GM21367 (cell line): ENCODE measurements at regions not wholly inside any gene's neighbourhood (a gene's known extent, or its start where the extent isn't known, plus 50 kb on each side); places are given as distances from the start of the nearest gene placed in this dataset.
"Not testable (repeated sequence)": the region's sequence is repeated elsewhere in the genome, so short reads cannot be mapped to it uniquely, and the experiment has no call there.

Source experiments
- ATAC-seq: cut with Tn5 transposase; IDR thresholded peaks from one replicate; pipeline ENCODE4 v1.9.1; 2021; ENCODE audit not compliant: unreplicated experiment

DNA sequence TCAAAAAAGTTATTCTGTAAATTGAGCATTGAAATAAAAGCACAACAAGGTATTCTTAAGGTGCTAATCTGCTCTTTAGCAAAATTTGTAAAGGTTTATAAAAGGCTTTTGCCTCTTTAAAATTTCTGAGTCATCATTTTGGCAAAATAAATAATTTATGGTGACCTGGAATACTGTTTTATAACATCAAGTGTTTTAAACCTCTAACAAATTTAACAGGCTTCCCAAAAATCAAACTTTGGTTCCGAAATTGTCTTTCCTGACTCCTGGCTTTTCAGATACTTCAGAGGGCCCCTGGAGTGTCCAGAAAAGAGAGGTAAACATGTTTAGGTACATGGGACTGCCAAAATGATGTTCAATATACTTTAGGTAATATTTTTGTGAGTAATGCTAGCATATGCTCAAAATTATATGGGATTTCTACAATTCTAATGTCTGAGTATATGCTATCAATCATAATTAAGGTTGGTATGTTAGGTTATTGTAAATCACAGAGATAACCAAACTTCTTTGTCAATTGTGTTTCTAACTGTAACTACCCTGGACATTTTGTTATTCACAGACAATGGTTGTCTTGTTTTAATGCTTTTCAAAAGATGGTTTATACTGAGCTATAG lies 160.3 kb upstream of the OLIG3 start:
- no peak for ATAC-seq

DNA sequence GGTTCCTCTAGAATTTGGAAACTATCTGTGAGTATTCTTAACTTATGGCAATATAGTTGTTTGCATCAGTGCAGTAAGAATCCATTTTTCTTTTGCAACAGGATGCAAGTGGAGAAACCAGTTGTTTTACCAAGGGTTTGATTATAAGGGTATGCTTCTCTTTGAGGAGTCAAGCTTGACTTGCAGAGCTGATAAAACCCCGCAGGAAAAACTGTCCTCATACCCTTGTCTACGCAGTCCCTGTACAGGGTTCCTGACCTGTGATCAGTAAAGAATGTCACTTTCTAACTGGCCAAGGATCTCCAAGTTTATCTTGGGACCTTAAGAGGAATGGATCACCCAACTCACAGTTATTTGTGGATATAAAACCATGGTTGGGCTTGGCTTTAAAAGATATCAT lies 161.1 kb upstream of the OLIG3 start:
- no peak for ATAC-seq

DNA sequence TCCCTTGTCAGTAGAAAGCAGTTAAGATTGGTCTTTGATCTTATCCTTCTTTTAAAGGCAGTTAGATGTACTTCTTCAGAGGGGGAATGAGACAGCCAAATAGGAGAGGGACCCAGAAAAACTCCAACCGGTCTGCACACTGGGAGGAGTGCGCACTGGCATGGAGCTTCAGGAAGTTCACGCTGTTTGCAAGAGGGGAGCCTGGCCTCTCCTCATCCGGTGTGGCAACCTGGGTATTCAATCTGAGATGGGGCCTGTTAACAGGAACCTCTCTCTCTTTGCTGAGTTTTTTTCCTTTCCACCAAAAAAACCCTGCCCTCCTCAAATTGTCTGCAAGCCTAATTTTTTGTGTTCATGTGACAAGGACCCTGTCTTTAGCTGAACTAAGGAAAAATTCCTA lies 162.5 kb upstream of the OLIG3 start:
- ATAC-seq, result no peak

DNA sequence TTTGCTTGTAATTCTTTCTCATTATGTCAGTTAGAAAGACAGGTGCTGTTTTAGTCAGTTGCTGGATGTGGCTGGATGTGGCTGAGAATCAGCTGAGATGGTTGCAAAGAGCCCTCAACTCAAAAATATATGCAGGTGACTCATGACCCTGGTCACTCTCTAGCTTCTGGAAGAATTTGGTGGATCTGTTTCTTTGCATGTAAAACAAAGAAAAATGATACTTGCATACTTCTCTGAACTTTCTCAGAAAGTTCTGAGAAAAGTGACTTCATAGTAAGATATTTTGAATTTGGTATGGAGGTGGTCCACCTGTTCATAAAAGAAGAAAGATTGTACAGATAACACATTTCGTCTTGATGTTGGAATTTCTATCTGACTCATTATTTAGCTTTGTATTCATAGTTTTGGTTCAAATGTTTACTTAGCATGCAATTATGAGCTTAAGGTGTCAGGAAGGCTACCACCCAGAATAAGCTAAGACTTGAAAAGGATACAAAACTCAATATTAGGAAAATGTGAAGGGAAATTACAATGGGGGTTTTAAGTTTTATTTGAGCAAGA lies 163.2 kb upstream of the OLIG3 start:
- ATAC-seq, result no peak

DNA sequence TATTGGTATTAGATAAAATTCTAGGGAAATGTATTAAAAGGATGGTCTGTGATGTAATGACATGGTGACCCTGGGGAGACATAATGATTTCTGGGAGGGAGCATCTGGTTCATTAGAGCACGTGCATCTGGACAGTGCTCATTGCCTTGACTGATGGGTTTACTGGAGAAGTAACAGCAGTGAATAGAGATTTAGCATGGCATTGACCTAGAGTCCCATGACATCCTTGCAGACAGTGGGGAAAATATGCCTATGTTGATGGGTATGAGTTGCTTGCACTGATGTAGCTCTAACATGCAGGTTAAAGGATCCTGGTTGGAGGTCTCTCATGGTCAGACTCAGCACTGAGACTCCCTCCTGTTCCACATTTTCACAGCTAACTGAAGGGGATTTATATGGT lies 164.1 kb upstream of the OLIG3 start:
- no peak for ATAC-seq

DNA sequence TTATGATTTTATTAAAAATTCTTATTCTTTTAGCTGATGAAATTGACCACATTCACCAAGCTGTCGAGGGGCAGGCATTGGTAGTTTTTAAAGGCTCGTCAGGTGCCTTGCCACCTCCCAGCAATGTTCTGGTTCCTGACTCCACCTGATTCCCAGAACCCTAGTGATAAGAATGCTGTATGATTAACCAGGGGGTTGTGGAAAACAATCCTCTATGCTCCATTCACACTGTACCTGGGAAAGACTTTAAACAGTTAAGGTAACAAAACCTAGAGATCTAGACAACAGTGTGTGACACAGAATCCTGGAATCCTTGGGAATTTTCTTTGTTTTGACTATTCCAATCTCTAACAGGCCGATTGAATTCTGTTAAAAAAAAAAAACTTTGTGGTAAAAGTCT lies 165.7 kb upstream of the OLIG3 start:
- no peak for ATAC-seq

DNA sequence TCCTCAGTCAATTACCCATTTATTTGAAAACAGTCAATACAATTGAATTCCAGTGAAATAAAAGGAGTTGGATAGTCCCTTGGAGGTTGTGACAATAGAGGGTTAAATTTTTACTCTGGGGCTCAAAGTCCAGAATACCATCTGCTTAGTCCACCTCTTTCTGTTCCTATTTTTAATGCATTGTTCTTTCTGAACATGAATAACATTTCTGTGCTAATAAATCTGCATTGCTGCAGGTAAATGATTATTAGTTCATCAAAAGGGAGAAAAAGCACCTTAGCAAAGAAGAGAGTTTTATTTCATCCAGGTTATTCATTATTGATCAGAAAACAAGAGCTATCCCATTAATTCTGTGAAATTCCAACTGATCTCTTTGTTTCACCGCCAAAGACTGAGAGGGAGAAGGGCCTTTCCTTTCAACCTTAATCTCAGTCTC lies 166.1 kb upstream of the OLIG3 start:
- no peak for ATAC-seq

DNA sequence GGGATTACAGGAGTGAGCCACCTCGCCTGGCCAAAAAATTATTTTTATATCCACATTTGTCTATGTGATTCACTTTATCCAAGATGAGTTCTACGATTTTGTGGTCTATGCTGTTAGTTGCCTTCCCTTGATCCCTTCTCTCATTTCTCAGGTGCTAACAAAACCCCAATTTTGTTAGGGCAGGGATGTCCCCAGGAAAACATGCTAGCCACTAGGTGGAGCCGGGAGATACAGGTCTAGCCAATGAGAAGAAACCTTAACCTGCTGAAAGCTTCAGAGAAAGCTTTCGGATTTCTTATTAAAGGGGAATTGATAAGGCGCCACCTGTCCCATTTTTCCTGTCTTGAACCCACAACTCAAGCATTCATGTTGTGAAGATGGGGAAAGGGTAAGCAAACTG lies 167.4 kb upstream of the OLIG3 start:
- no peak for ATAC-seq

DNA sequence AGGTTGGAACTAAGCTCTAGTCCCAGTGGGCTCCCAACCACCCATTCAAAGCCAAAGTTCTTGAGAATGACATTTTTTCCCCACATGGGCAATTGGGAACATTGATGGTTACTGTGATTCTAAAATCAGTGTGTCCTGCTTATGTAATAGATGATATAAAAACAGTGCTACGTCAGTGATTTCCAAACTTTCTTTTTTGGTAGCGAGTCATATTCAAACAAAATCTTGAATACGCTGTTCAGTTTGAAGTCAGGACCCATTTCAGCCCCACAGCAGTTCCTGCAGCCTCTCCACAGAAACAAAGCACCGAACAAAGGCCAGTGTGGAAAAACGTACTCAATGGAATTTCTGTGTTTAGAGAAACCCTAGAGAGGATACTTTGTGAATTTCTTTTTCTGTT lies 170.0 kb upstream of the OLIG3 start:
- ATAC-seq, result no peak

DNA sequence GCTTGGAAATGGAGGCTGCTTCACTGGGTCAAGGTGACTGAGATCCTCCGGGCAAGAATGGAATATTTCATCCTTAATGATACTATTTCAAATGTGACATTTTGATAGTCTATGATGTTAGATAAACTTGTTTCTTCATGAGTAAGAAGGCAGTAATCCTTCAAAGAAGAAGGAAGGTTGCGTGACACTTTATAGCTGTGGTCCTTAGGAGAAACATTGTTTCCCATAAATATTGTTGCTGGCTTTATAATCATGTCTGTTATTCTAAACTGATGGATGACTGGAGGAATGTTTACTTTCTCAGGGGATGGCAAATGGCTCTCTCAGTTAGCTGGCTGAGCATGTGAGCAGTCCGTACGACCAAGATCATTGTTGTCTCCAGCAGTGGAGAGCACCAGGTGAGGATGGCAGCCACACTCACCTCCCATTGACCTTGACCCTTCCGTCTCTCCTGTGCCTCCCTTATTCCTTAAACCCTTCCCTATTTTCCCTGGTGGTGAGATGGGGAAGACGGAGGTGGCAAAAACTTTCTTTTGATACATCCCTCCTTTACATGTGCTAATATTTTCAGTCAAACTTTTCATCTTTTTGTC lies 171.2 kb upstream of the OLIG3 start:
- no peak for ATAC-seq

DNA sequence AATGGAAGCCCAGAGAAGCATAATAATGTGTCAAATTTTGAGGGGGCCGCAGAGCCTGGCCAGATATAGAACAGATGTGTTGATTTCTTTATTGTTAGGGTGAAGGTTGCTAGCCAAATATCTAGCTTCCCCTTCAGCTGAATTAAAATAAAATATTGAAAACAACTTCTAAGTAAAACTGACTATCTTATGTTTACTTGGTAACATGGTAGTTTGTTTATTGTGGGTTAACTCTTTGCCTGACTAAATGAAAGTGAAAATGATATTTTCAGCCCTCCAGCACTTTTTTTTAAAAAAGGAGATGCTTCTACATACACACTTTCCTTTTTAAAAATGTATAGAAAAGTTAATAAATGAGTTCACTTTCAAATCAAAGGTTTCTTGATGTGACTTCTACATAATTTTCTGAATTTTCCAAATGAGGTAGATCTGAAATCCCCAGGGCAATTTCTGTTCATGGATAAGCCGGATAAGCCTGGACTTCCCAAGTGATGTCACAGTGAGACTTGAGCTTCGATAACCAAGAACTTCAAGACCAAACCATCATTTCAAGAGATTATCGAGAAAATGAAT lies 172.1 kb upstream of the OLIG3 start:
- ATAC-seq, result no peak

DNA sequence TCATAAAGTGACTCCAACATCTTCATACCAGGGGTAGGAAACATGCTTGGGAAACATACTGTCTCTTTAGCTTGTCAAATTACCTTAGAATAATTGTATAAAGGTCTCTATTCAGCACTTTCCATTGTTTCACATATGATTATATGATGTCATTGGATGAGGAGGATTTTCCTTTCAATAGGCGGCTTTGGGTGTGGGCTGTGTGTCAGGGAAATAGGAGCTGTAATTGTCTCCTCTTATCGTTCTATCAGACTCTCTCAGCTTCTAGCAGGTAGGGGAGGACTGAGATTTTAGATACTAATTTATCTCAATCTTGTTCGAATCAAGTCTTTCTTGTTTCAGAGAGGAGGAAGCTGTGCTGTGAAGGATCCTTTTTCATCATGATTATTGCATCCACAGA lies 179.4 kb upstream of the OLIG3 start:
- ATAC-seq, result no peak

DNA sequence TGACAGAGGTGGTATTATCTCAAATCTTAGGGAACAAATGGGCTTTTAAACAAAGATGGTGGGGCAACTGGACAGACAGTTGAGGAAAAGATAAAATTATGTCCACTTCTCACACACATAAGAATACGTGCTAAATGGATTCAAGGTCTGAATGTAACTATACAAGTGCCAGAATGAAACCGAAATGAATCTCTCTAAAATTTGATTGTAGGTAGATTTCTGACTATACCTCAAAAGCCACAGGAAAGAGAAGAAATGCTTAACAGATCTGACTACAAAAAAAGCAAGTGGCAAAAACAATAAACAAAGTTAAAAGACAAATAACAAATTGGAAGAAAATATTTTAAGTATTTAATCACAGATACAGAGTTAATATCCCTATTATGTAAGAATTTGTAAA lies 182.7 kb upstream of the OLIG3 start:
- peak; percentile 55 for ATAC-seq

DNA sequence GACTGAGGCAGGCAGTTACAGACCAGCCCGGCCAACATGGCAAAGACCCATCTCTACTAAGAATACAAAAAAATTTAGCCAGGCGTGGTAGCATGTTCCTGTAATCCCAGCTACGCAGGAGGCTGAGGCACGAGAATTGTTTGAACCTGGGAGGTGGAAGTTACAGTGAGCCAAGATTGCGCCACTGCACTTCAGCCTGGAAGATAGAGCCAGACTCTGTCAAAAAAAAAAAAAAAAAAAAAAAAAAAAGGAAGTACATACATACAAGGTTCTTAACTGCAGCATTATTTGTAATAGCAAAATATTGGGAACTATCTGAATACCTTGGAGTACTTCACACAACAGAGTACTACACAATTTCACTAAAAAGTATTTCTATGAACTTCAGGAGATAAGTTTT lies 183.5 kb upstream of the OLIG3 start:
- no peak for ATAC-seq

DNA sequence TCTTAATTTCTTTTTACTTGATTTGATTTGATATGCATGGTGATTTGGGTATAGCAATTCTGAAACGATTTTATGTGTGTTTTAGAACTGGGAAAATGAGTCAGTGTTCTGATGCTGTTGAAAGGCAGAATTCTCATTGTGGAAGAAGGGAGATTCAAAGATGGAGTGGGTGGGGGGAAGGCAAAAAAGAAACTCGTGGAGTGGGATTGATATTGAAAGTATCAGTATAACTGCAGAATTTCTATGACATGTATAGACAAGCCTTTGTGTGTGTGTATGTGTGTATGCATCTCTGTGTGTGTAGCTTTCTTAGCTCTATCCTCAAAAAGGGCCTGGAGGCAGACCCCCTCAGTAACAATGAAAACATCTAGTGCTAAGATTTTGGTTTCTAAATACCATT lies 184.3 kb upstream of the OLIG3 start:
- no peak for ATAC-seq

DNA sequence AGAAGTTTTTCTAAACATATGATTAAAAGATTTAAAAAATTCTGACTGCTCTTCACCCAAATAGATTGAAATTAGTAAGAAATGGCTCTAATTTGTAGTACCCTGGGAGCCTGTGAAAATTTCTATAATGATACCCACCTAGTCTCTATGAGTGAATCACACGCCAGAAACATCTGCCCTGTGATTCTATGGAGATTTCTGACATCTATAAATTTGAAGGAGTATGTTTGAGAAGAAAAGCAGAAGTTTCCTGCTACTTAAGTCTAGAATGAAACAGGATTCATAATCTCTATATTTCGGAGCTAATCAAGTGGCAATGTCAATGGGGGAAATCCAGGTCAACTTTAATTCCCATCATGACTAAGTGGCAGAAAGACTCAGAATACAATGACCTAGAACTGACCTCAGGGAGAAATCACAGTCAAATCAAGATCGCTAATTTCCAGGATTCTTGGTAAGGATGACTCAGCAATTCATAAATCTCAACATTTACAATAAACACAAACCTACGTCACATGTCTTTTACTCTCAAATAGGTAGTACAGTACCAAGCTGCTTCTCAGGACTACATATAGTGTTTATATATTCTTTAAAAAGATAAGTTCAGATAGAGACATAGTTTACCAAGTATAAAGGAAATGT lies 186.2 kb upstream of the TNFAIP3 start:
- no peak for ATAC-seq

DNA sequence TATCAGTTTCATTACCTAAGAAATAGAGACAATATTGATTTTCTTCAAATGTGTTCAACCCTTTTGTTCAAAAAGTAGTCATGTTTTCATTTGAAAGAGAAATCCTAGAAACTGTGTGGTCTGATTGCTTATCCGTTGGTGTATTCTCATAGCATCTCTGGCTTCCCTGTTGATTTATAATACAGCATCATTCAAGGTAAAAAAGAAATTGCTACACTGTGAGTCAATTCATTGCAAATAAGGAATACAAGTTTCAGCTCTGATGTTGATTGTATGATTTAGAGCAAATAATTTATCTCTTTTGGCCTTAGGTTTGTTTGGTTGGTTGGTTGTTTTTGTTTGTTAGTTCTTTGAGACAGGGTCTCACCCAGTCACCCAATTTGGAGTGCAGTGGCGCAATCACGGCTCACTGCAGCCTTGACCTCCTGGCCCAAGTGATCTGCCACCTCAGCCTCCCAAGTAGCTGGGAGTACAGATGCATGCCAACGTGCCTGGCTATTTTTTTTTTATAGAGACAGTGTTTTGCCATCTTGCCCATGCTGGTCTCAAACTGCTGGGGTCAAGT lies 185.5 kb upstream of the TNFAIP3 start:
- ATAC-seq, result no peak

DNA sequence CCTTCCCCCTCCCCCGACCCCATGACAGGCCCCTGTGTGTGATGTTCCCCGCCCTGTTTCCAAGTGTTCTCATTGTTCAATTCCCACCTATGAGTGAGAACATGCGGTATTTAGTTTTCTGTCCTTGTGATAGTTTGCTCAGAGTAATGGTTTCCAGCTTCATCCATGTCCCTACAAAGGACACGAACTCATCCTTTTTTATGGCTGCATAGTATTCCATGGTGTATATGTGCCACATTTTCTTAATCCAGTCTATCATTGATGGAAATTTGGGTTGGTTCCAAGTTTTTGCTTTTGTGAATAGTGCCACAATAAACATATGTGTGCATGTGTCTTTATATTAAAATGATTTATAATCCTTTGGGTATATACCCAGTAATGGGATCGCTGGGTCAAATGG lies 184.4 kb upstream of the TNFAIP3 start:
- not testable (repeated sequence) for ATAC-seq

DNA sequence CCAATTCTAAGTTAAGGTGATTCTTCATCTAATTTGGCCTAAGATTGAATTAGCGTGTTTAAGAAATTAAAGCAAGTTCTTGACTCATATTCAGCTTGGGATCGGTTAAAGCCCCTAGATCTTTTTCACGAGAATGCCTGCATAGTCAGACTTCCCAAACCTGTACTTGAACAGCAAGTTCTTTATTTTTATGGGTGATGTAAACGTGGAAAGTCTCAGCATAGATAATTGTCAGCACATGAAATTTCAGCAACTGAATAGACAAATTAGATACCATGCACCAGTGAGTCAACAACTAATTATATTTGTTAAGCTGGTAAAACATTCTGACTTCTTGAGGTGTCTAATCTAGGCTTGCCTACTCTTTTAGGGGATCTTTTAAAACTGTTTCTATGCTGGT lies 183.1 kb upstream of the TNFAIP3 start:
- ATAC-seq, result no peak

DNA sequence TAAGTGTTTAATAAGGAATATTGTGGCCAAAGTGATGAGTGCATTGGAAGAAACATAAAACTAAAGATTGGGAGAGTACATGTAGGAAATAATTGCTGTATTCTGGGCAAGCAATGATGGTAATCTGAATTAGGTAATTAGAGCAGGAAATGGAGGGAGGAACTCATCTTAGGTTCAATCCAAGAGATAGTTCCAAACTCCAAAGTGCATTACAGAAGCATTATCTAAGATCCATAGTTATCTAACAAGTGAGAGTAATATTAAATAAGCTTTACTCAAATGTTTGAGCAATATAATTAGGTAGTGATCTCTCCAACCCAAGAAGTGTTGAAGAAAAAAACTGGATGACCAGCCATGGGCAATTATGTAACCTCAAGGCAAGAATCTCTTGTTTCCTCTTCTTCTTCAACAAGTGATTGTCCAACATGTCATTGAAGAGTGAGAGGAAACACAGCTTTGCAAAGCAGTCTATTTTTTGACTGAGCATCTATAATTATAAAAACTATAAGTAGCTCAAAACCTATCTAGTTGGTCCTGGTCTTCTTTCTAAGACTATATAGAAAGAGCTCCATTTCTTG lies 181.2 kb upstream of the TNFAIP3 start:
- no peak for ATAC-seq

DNA sequence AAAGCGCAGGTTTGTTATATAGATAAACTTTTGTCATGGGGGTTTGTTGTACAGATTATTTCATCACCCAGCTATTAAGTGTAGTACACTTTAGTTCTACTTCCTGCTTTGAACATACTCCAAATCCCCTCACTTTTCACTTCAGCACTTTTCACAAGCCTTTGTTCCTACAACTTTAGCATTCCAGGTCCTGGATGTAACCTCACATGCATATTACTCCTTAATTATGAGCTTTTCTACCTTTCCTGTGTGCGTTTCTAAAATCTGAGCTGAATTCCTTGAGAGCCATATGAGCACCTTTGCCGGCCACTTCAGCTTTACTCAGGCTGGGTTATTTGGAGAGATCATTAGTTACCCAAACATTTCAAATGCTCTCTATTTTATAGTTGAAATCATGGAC lies 179.2 kb upstream of the TNFAIP3 start:
- no peak for ATAC-seq
